Fibroblast of lung (primary cell): ENCODE measurements at regions not wholly inside any gene's neighbourhood (a gene's known extent, or its start where the extent isn't known, plus 50 kb on each side); places are given as distances from the start of the nearest gene placed in this dataset.

Experiments
- CTCF ChIP-seq, 2 donors: IDR thresholded peaks in 1 of 2; conservative IDR thresholded peaks in 1 of 2; 1 replicate in 1 of 2; 2 replicates in 1 of 2; pipeline ENCODE4 v1.5.1; 2011 to 2012; ENCODE audit warnings: low read length in 2 of 2, control low read depth in 1 of 2, inconsistent platforms in 1 of 2, low read depth in 1 of 2, mild to moderate bottlenecking in 1 of 2
- EZH2 ChIP-seq: IDR thresholded peaks from 2 replicates; pipeline ENCODE4 v1.5.1; 2012; ENCODE audit warnings: low read length, control low read depth, mild to moderate bottlenecking; ENCODE audit errors: missing control alignments

GRCh38 chr18:4721545-4721944 lies 266.4 kb upstream of the DLGAP1 start:
- TF ChIP-seq CTCF (conservative IDR thresholded peaks at IDR 0.05 in 1 of 2, IDR thresholded peaks at IDR 0.05 in 1 of 2; ENCODE audit: low read depth in 1 of 2, low read length in 2 of 2) (no peak), EZH2 (no peak)
